ENCODE measurements at regions not wholly inside any gene's neighbourhood (a gene's known extent, or its start where the extent isn't known, plus 50 kb on each side); places are given as distances from the start of the nearest gene placed in this dataset.

DNA sequence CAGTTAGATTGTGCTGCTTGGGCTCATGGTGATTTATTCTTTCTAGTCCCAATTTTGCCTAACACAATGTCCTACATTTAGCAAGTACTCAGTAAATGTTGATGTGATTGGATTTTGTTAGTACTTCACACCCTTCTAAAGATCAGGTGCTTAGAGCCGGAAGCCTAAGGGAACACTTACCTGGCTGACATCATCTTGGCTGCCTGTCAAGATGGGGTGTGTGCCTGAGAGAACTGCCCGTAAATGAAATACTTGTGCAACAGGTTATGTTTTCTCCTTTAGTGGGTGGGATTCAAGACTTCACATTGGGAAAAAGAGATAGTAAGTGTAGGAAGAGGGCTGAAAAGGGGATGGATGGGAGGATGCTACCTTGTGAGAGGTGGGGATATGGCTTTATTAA is 75.5 kb upstream of the MACF1 start:
- TF ChIP-seq POLR2A (IDR thresholded peaks at IDR 0.05), result no peak
- TF ChIP-seq, protein P1, sequence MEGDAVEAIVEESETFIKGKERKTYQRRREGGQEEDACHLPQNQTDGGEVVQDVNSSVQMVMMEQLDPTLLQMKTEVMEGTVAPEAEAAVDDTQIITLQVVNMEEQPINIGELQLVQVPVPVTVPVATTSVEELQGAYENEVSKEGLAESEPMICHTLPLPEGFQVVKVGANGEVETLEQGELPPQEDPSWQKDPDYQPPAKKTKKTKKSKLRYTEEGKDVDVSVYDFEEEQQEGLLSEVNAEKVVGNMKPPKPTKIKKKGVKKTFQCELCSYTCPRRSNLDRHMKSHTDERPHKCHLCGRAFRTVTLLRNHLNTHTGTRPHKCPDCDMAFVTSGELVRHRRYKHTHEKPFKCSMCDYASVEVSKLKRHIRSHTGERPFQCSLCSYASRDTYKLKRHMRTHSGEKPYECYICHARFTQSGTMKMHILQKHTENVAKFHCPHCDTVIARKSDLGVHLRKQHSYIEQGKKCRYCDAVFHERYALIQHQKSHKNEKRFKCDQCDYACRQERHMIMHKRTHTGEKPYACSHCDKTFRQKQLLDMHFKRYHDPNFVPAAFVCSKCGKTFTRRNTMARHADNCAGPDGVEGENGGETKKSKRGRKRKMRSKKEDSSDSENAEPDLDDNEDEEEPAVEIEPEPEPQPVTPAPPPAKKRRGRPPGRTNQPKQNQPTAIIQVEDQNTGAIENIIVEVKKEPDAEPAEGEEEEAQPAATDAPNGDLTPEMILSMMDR (IDR thresholded peaks at IDR 0.05 in 4 of 5, conservative IDR thresholded peaks at IDR 0.05 in 1 of 5), result no peak
